SW 1271 (cell line): ENCODE measurements at regions not wholly inside any gene's neighbourhood (a gene's known extent, or its start where the extent isn't known, plus 50 kb on each side); places are given as distances from the start of the nearest gene placed in this dataset.
"Not testable (repeated sequence)": the region's sequence is repeated elsewhere in the genome, so short reads cannot be mapped to it uniquely, and the experiment has no call there.

Experiments
- DNase-seq, 2 experiments: peaks; one replicate each; lab custom pipeline; 2025; lab: John Stamatoyannopoulos, UW

DNA sequence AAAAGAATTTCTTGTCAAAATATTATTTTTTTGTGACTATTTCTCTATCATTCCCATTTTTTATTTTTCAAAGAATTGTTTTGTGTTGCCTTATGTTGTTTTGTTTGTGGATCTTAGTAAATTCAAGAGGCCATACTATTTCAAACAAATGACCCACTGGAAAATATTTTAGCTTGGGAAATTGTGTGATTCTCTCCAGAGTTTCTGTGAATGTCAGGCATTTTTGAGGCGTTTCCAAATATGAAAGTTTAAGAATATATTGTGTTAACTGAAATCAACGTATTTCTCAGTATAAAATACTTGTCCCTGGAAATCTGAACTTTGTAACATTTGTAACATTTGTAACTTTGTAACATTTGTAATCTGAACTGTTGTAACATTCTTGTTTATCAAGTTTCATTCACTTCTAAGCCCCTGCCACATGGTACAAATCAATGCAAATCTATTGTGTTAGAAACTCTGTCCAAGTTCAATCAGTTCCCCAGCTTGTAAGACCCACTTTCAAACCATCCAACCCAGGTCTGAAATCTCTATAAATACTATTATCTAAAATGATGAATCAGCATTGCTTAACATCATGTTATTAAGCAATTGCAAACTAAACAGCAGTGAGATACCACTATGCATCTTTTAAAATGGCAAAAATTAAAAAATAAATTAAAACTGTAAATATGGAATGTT lies 465.4 kb upstream of the GRID2 start:
- no peak for DNase-seq

DNA sequence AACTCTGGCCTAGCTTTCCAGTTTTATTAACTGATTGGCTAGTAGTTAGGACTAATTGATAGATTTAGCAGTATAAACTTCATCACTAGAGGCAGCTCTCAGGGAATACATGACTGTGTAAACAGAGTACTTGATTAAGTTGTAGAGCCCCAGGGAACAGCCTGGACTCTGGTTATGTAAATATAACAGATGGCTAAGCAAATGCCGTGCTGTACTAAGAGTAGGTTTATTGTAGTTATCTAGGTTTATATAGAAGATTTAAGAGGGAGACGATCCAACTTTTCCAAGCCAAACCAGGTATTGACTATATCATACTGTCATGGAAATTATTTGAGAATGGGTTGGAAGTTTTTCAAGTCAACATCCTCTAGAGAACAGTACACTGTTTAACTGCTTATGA lies 463.4 kb upstream of the GRID2 start:
- DNase-seq, result no peak

DNA sequence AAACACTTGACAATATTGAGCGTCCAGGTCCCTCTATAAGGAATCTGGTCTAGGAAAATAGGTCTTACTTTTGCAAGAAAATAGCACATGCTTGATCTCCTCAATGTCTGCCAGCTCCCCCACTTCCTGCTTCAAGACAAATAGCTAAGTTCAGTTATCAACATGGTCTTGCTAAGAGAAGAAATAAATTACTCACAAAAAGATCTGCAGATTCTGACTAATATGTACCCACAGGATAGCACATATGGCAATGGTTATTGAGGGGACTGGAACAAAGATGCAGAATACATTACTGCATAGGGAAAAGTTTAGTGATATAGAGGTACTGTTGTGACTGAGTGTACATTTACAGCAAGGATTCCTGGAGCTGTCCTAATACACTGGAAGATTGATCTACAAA lies 457.5 kb upstream of the GRID2 start:
- no peak for DNase-seq

DNA sequence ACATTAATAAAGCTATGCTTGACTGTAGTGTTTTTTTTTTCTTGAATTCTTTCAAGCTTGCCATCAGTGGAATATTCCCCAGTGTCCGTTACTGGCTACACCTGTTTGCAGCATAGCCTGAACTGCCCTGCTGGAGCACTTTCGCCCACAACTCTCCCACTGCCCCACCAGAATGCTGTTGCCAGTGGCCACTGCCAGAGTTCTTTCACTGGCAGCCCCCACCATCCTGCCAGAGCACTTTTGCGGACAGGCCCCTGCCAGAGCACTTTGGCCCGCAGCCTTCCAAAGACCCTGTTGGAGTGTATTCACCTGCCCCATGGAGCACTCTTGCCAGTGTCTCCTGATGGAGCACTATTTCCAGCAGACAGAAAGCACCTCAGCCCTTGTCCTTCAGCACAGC lies 452.3 kb upstream of the GRID2 start:
- DNase-seq, result no peak

DNA sequence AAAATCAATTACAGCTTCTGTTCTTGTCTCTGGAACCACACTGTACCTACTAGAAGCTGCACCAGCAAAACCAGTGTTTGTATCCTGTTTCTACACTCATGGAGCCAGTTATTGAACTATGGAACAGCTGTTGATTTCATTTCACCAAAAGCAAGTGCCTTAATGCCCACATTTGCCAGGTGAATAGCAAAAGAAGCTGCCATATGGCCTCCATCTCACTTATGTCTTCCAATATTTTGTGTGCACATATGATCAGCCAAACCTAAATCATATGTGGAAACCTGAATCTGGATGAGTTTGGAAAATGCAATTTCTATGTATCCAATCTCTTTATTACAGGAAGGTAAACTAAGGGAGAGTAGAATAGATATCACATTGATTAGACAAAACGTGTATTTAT lies 415.8 kb upstream of the GRID2 start:
- DNase-seq, result no peak

DNA sequence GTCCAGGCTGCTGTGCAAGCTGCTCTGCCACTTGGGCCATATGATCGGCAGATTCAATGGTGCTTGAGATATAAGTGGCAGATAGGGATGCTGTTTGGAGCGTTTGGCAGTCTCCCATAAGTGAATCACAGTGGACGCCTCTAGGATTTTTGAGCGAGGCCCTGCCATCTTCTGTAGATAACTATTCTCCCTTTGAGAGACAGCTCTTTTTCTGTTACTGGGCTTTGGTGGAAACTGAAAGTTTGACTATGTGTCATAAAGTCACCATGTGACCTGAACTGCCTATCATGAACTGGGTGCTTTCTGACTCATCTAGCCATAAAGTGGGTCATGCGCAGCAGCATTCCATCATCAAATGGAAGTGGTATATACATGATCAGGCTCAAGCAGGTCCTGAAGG lies 412.5 kb upstream of the GRID2 start:
- not testable (repeated sequence) for DNase-seq

DNA sequence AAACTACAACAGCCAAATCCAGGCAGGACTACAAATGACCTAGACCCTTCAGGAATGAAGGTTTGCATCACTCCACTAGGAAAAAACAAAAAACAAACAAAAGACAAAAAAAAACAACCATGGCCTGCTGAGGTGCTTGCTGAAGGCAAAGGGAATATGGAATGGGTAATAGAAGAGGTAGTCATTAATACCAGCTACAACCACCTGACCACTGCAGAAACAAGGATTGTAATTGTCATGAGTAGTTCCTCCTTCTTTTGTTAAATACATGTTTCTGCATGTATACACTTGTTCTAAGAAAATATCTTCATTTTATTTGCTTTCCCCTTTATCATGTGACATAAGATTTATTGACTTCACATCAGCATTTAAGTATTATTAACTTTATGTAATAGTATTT lies 409.8 kb upstream of the GRID2 start:
- no peak for DNase-seq

DNA sequence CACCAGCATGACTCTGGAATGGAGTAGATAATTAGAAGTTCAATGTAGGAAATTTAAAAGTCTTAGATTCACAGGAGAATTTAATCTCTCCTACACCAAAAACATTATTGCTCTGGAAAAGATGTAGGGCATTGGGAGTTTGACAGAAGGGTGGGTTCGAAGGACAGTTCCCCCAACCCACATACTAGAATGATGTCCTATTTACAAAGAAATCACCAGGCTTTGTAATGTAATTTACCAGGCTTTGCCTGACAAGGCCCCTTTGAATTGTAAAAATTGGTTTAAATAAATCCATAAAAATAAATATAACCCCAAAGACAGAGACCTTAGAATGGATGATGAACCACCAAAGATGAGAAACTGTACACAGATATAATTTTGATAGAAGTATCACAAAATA lies 399.2 kb upstream of the GRID2 start:
- no peak for DNase-seq

DNA sequence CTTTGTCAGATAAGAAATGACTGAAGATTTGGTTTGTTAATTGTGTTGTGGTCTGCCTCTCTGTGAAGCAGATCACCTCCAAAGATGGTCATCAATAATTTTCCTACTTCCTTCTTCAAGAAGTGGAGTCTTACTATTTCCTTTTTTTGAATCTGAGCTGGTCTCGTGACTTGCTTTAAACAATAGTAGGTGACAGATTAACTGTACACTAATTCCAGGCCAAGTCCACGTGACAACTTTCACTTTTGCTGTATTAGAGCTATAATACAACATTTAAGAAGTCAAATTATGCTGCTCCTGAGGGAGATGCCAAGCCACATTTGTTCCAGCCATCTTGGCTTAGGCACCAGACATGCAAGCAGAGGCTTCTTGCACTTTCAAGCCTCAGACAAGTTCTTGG lies 393.8 kb upstream of the GRID2 start:
- DNase-seq, result no peak

DNA sequence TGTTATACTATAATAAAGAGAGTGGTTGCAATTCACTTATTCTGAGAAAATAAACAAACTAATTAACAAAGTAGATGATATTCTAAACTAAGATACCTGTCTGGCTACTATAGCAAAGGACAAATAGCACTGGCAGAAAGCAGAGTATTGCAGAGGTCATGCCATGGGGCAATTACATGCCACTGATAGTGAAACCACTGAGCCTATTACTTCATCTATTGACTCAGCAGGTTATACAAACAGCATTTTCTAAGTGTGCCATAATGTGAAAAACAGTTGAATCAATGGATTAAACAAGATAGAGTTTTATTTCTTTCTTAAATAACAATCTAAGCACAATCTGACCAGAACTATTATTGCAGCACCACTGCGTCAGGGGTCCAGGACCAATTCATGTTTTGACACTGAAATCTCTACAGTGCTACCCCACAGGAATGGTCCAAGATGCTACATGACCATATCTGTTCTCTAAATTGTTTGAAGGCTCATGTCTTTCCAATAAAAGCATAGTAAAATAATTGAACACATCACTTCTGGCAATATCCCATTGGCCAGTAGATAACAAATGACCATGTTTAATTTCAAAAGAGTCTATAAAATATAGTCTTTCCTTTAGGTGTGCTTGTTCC lies 389.5 kb upstream of the GRID2 start:
- DNase-seq, result no peak

DNA sequence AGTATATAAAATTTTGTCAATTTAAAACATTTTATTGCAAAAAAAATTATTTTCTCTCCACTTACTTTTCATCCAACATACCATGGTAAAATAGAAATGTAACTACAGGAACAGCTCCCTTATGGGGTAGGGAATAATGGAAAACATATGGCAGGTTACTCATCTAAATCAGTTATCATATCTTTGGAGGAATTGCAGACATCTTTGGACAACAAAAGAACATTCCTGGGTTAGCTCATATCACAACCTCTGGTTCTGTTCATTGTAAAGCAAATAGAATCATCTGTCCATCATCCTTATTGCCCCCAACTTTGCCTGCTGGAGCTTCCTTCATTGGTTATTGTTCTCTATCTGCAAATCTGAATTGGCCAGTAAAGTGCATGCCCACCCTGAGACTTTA lies 387.5 kb upstream of the GRID2 start:
- DNase-seq, result no peak

DNA sequence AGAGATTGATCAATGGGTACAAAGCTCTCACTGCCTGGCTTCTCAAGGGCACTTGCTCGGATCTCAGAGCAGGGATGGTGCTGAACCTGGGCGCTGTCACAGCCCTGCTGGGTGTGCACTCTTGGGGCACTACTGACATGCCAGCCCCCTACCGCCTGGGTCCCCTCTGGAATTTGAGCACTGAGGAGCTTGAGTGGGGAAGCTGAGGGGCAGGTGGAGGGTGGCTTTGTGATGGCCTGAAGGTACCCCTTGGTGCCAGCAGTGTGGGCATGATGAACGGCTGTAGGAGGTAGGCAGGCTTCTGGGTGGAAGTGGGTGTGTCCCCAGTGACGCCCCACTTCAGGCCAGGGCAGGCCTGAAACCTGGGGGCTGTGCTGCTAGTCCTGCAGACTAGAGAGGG lies 379.1 kb upstream of the GRID2 start:
- no peak for DNase-seq

DNA sequence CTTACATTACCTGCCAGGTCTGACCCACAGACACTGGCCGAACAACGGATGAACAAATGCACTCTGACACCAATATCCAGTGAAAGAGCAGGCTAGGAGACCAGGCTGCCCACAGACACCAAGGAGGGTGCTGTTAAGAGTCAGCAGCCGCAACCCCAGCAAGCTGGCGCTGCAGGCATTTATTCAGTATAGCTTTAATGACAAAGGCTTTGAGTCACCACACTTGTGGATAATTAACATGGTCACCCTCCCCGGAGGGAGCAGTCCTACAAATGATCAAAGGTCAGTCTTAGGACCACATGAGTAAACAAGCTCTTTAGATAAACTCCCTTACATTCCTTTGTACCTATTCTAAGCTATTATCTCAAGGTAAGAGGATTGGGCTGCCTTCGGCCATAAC lies 368.5 kb upstream of the GRID2 start:
- DNase-seq, result no peak

DNA sequence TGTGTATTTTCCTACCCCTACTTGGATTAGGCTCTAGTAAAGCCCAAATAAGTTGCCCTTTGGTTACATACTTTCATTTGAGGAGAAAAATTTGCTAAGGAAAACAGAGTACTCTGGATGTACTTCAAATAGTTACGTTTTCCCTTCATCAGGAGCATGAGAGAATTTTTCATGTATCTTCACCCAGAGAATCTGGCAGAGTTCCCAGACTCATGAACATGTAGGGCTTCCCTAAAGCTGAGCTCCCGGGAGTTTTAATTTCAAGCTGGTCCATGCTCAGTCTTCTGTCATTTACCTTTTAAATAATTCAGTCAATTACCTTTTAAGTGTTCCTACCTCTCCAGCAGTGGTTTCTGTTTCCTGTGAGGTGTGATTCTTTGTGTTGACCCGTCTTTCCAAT lies 367.5 kb upstream of the GRID2 start:
- no peak for DNase-seq

DNA sequence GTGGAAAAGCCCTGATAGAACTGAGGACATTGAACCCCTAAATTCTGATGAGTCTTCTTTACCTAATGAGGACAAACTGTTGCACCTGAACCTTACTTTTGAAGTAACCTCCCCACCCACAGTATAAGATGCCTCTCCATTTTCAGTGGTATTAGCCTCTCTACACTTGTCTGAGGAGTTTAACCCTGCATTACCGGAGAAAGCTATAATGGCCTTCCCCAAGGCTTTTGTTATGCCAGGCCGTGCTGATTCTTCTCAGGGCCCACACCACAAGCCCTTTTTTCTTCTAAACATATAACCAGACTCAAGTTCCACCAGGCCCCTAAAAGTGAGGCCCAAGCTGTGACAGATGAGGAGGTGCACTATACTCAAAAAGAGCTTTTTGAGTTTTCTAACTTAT lies 345.8 kb upstream of the GRID2 start:
- no peak for DNase-seq

DNA sequence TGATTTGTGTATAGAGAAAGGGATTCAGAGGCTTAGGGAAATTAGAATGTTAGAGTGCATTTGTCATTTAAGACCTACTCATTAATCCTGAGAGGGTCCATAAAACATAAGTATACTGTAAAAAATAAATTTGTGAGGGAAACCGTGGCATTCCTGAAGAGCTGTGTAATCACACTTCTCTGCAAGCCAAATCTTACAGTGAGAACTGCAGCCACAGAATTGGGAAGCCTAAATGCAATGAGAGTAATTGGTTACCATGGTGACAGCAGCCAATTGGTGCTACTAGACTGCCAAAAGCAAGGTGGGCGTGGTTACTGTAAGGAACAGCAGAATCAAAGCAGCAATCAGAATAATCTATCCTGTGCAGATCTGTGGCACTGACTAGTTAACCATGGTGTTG lies 345.2 kb upstream of the GRID2 start:
- DNase-seq, result no peak

DNA sequence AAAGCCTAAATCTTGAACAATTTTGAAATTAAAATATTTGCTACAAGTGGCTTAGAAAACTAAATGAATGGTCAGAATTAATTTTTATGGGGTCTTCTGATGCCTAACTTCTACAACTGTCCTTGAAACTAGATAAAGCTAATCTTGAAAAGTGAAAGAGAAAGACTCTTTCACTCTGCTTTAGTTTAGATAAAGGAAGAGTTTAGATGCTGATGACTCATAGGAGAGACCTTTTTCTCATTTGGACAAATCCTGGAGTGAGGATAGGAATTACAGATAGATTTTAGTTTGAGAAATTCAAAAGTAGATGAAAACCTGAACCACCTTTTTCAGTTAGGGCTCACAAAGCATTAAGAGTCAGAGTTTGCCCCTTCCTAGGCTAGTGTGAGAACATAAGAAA lies 342.3 kb upstream of the GRID2 start:
- no peak for DNase-seq

DNA sequence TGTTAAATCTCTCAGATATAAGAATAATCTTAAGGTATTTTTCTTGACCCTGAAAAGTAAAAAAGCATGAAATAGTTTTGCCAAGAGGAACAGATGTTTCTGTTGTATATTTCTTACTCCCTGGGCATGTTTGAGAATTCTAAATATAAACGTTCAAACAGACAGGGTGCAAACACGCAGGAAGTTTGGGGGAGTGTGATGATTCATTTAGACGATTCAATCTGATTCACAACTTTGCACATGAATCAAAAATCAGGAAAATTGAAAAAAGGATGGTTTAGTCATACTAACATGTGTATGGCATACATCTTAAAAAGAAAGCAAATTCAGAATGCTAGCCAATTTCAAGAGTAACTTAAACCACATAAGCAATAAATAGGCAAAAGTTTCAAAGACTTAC lies 340.3 kb upstream of the GRID2 start:
- DNase-seq, result no peak

DNA sequence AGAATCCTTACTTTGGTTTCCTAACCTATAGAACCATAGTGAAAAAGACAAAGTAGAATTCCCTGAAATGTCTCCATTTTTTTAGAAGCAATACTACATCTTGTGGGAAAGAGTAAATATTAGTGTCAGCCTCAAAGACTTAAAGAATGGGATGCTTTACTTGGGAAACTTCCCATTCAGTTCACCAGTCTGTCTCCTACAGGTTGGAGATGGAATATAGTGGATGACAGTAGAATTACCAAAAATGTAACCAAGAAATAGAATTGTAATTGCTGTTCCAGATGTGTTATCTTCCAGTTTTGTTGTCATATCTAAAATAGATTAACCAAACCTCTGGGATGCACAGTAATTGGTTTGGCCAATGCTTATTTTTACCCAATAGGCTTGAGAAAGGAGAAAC lies 338.6 kb upstream of the GRID2 start:
- DNase-seq, result no peak

DNA sequence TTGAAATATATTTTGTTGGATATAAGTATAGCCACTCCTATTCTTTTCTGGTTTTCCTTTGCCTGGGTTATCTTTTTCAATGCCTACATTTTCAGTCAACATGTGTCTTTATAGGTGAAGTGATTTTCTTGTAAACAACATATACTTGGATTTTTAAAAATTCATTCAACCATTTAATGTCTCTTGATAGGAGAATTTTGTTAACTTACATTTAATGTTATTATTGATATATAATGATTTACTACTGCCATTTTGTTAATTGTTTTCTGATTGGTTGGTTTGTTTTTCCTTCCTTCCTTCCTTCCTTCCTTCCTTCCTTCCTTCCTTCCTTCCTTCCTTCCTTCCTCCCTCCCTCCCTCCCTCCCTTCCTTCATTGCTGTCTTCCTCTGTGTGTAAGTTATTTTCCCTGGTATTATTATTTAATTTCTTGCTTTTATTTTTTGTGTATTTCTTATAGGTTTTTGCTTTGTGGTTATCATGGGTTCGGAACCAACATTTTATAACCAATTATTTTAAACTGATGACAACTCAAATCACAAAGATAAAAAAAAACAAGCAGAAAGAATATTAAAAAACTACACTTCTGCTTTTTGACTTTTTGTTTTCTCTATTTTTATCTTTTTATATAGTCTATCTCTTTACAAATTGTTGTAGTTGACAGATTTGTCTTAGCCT lies 330.1 kb upstream of the GRID2 start:
- DNase-seq, result no peak

DNA sequence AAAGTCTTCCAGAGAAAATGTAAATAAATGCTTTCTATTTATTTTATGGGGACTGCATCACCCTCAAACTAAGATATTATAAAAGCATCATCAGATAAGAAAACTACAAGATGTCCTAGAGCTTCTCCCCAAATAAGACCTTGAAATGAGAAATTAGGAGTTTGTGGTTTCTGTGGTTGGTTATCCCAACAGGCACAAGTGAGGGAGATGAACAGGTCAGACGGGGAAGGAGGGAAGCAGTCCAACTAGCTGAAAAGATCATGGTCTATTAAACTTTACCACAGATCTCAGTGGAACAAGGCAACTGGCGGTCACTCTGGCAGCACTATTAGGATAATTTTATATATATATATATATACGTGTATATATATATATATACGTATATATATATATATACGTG lies 319.3 kb upstream of the GRID2 start:
- DNase-seq, result no peak

DNA sequence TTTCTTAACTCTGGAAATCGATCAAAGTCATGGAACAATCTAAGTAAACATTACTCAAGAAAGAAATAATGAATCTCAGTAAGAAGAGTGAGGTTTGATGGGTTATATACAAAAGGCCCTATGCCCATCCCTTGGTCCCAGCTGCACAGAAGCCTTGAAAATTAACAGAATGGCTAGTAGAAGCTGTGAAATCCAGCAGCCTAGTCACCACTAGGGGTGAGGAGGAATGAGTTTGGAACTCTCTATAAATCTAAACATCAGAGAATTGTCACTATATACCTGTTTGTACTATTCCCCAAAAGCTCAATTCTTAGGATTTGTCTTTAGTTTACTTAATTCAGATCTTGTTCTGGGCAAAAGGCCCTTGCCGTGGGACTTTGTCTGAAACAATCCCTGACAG lies 313.9 kb upstream of the GRID2 start:
- no peak for DNase-seq

DNA sequence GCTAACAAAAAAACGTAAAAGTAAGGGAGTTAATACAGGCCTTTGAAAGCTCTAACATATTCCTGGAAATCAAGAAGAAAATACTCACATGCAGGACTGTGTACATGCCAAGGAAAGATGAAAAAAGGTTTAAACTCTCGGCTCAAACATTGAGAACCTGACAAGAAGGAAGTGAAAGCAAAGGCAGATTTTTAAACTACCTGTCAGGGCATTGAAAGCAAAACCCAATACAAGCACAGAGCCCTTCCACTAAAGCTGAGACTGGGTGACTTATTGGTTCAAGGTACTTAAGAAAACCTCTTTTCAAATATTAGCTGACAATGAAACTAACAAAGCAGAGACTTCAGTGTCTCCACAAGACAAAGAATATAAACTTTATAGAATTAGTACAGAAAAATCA lies 313.0 kb upstream of the GRID2 start:
- no peak for DNase-seq

DNA sequence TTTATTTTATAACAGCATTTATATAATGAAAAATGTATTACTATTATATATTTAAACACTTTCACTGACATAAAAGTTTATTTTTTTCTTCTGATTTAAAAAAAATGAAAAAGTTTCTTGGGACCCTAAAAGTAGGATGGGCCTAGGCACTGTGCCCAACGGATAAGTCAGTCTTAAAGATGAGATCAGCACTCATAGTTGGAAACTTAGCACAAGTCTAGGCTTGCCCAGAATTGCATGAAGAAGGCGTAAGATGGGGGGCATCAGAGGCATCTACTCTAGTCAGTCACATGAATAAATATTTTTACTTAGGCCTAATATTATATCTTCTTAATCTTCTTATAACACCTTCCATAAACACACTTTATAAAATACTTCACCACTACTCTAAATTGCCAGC lies 306.7 kb upstream of the GRID2 start:
- DNase-seq, result no peak
